ENCODE measurements at regions not wholly inside any gene's neighbourhood (a gene's known extent, or its start where the extent isn't known, plus 50 kb on each side); places are given as distances from the start of the nearest gene placed in this dataset.
"Not testable (repeated sequence)": the region's sequence is repeated elsewhere in the genome, so short reads cannot be mapped to it uniquely, and the experiment has no call there.

DNA sequence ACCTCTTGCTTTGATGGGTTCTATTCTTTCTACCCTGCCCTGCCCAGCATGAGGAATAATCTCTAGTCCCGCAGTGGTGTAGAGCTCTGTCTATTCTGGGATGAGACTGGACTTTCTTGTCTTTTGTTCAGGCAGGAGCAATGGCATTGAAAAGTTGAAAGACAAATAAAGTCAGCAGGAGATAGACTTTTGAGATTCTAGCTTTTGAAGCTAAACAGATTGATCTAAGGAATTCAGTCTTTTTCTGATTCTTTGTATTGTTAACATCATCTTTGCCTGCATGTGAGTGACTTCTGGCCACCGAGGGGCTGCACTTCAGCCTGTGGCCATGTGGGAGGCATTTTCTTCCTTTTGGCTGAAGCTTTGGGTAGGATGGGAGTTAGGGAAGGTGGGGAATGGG is 132.4 kb downstream of the MRPL57 start:
- WGBS = 73% methylated on average over 2 of the region's 2 CpGs
- no peak for DNase-seq (ENCODE audit: low spot score in 2 of 2)
- no peaks in the 10 kb centered on the region for H3K4me1 ChIP-seq

DNA sequence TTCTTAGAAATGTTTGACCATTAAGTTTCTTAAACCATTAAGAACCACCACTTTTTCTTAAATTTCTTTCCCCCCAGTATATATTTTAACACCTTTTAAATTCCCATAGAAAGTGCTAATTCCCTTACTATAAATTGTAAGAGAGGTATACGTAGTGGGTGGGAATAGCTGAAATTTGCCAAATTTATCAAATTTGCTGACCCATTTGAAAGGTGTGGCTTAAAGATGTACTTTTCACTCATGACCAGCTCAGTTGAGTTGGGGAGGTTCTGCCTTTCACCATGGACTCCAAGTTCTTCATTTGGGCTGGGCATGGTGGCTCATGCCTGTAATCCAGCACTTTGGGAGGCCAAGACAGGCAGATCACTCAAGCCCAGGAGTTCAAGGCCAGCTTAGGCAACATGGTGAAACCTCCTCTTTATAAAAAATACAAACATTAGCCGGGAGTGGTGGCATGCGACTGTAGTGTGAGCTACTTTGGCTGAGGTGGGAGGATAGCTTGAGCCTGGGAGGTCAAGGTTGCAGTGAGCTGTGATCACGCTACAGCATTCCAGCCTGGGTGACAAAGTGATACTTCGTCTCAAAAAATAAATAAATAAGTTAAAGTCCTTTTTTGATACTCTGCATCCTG is 133.2 kb downstream of the MRPL57 start:
- no peak for TF ChIP-seq EP300 (IDR thresholded peaks at IDR 0.05)
- no peak for TF ChIP-seq POLR2A (IDR thresholded peaks at IDR 0.05)
- no peak for TF ChIP-seq POLR2AphosphoS5 (IDR thresholded peaks at IDR 0.05)
- TF ChIP-seq, protein P1, sequence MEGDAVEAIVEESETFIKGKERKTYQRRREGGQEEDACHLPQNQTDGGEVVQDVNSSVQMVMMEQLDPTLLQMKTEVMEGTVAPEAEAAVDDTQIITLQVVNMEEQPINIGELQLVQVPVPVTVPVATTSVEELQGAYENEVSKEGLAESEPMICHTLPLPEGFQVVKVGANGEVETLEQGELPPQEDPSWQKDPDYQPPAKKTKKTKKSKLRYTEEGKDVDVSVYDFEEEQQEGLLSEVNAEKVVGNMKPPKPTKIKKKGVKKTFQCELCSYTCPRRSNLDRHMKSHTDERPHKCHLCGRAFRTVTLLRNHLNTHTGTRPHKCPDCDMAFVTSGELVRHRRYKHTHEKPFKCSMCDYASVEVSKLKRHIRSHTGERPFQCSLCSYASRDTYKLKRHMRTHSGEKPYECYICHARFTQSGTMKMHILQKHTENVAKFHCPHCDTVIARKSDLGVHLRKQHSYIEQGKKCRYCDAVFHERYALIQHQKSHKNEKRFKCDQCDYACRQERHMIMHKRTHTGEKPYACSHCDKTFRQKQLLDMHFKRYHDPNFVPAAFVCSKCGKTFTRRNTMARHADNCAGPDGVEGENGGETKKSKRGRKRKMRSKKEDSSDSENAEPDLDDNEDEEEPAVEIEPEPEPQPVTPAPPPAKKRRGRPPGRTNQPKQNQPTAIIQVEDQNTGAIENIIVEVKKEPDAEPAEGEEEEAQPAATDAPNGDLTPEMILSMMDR (IDR thresholded peaks at IDR 0.05) = no peak
- Histone ChIP-seq H3K4me3 (no peak overlapping the region), H3K27ac (no peak overlapping the region), H3K4me1 (no peaks in the 10 kb centered on the region), H3K9me3 (no peaks in the 10 kb centered on the region), H3K36me3 (no peaks in the 10 kb centered on the region), H3K27me3 (no peaks in the 10 kb centered on the region)
- WGBS = 95% methylated on average over 5 of the region's 5 CpGs
- DNase-seq (ENCODE audit: low spot score in 2 of 2) = no peak

More for the DNA sequence above, 132.4 kb downstream of the MRPL57 start:
- Histone ChIP-seq H3K27ac (no peak overlapping the region), H3K4me3 (no peak overlapping the region), H3K36me3 (no peaks in the 10 kb centered on the region), H3K27me3 (no peaks in the 10 kb centered on the region), H3K9me3 (no peaks in the 10 kb centered on the region)
- TF ChIP-seq POLR2A (IDR thresholded peaks at IDR 0.05) = no peak
- no peak for TF ChIP-seq EP300 (IDR thresholded peaks at IDR 0.05)
- no peak for TF ChIP-seq POLR2AphosphoS5 (IDR thresholded peaks at IDR 0.05)
- TF ChIP-seq, protein P1 (IDR thresholded peaks at IDR 0.05) = no peak

DNA sequence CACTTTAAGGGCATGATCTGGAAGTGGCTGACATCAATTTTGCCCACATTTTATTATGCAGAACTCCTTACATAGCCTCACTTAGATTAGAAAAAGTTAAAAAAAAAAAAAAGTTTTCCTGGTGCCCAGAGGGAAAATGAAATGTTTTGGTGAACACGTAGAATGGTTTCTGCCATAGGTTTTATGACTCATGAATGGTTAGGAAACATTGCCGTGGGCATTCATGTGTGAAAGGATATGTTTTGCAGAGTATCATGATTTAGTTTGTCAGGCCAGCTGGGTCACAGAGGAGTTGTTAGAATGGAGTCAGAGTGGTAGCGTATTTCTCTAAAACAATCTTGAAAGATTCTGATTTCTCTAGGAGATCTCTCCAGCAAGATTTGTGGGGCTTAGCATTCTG is 133.8 kb downstream of the MRPL57 start:
- WGBS = 61% methylated on average over 3 of the region's 3 CpGs
- TF ChIP-seq POLR2AphosphoS5 (IDR thresholded peaks at IDR 0.05) (no peak), POLR2A (IDR thresholded peaks at IDR 0.05) (no peak), EP300 (IDR thresholded peaks at IDR 0.05) (no peak)
- TF ChIP-seq, protein P1 (IDR thresholded peaks at IDR 0.05) = no peak

DNA sequence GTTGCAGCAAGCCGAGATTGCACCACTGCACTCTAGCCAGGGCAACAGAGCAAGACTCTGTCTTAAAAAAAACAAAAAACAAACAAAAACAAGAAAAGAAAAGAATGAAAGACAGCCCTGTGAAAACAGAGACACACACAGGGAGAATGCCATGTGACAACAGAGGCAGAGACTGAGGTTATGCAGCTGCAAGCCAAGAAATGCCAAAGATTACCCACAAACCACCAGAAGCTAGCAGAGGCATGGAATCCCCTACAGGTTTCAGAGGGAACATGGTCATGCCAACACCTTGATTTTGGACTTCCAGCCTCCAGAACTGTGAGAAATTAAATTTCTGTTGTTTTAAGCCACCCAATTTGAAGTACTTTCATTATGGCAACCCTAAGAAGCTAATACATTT is 138.5 kb downstream of the MRPL57 start:
- not testable (repeated sequence) for H3K9me3 ChIP-seq; H3K27ac ChIP-seq; DNase-seq (ENCODE audit: low spot score in 2 of 2); H3K4me3 ChIP-seq; H3K36me3 ChIP-seq; H3K4me1 ChIP-seq; H3K27me3 ChIP-seq
- WGBS = 96% methylated on average over 1 of the region's 1 CpG

More for the DNA sequence above, 133.8 kb downstream of the MRPL57 start:
- Histone ChIP-seq H3K27ac (no peak overlapping the region), H3K4me3 (no peak overlapping the region), H3K27me3 (no peaks in the 10 kb centered on the region), H3K4me1 (no peaks in the 10 kb centered on the region), H3K36me3 (no peaks in the 10 kb centered on the region), H3K9me3 (no peaks in the 10 kb centered on the region)
- no peak for DNase-seq (ENCODE audit: low spot score in 2 of 2)

DNA sequence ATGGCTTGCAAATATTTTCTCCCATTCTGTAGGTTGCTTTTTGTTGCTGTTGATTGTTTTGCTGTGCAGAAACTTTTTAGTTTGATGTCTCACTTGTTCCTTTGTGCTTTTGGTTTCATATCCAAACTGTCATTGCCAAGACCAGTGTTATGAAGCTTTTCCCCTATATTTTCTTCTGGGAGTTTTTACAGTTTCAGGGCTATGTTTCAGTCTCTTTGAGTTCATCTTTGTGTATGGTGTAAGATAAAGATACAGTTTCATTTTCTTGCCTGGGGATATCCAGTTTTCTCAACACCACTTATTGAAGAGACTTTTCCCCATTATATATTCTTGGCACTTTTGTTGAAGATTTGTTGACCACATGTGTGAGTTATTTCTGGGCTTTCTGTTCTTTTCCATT is 139.9 kb downstream of the MRPL57 start:
- Histone ChIP-seq H3K9me3 (no peaks in the 10 kb centered on the region), H3K27ac (no peak overlapping the region), H3K4me3 (no peak overlapping the region), H3K4me1 (no peaks in the 10 kb centered on the region), H3K36me3 (no peaks in the 10 kb centered on the region), H3K27me3 (no peaks in the 10 kb centered on the region)
- TF ChIP-seq POLR2A (IDR thresholded peaks at IDR 0.05) (no peak), EP300 (IDR thresholded peaks at IDR 0.05) (no peak), POLR2AphosphoS5 (IDR thresholded peaks at IDR 0.05) (no peak)
- TF ChIP-seq, protein P1 (IDR thresholded peaks at IDR 0.05) = no peak
- no peak for DNase-seq (ENCODE audit: low spot score in 2 of 2)
